TTC549 (cell line): ENCODE measurements at regions not wholly inside any gene's neighbourhood (a gene's known extent, or its start where the extent isn't known, plus 50 kb on each side); places are given as distances from the start of the nearest gene placed in this dataset.
"Not testable (repeated sequence)": the region's sequence is repeated elsewhere in the genome, so short reads cannot be mapped to it uniquely, and the experiment has no call there.

Experiments used
- FAIRE-seq: peaks from 2 replicates; lab custom pipeline; 2012; peaks lifted over from hg19 to GRCh38; lab: Jason Lieb, UNC

DNA sequence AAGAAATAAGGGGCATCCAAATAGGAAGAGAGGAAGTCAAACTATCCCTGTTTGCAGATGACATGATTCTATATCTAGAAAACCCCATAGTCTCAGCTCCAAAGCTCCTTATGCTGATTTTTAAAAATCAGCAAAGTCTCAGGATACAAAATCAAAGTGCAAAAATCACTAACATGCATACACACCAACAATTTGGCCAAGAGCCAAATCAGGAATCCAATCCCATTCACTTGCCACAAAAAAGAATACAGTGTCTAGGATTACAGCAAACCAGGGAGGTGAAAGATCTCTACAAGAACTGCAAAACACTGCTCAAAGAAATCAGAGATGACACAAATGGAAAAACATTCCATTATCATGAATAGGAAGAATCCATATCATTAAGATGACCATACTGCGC, 155.8 kb upstream of the ARHGAP42 start:
- not testable (repeated sequence) for FAIRE-seq

DNA sequence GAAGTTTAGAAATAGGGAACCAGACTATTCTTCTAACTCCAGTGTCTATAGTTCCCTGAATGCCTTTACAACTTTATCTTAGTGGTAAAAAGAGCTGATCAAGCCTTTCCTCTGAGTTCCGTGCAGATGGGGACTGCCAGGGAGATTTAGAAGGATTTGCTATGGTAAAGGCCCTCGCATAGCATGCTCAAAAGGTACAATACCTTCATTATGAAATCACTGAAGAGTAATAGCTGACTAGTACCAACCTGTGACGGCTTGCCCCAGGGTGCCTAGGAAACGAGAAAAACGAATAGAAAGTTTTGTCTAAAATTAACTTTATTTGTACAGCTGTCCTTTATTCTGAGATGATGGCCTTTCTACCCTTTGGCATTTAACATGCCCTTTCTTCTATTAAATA, 150.1 kb upstream of the ARHGAP42 start:
- FAIRE-seq, result no peak

DNA sequence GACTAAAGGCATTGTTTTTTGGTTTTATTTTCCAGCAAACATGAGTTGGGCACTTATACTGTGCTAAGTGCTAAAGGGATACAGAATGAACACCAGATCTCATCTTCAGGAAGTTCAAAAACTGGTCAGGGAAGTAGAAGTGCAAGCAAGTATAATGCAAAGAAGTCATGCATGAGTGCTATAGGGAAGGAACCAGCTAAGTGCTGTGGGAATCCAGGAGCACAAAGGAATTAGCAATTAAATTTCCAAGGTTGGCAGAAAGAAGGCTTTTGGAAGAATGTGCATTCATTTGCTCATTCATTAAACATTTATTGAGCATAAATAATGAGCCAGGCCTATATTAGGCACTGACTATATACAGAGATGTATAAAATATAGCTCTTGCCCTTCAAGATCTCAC, 143.7 kb upstream of the ARHGAP42 start:
- FAIRE-seq, result no peak

DNA sequence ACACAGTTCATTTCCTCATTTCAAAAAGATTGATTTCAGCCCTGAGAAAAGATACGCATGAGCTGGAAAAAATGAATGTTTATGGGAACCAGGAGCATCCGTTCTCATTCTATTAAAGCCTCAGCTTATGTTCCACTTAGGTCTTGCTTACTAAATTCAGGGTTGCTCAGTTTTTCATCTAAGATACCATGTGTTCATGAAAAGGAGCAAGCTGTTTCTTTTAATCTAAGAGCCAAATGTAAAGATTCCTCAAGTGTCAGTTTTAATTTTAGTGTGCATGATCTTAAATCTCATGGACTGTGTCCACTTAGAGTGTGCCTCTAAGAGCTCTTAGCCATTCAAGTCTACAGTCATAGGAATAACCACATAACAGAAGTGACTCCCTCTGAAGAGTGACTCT, 141.5 kb upstream of the ARHGAP42 start:
- FAIRE-seq, result no peak

DNA sequence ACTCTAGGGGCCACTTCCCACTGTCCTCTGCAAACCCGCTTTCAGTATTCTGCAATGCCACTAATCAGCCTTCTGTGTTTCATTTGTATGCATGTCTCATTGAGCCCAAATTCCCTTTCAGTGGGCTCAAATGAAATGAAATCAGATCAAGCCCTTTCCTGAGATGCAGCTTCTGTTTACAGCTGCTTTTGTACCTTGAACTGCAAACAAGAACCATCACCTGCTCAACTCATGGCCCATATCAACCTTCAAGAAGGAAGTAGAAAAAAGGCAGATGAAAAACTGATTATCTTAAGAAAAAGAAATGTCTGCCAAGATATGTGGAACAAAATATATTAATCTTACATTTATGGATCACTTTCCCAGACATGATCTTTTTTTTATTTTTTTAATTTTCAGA, 141.1 kb upstream of the ARHGAP42 start:
- no peak for FAIRE-seq

DNA sequence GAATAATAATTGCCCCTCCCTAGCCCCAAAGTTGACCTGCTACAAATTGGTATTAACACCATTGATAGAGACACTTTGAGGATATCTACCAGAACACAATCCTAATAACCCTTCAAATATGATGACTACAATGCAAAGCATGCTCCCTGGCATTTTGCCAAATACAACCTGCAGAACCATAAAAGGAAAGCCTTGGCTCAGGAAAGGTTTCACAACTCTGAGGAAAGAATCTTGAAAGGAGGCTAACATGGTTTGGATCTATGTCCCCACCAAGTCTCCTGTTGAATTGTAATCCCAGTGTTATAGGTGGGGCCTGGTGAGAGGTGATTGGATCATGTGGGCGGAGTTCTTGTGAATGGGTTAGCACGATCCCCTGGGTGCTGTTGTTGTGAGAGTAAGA, 140.4 kb upstream of the ARHGAP42 start:
- no peak for FAIRE-seq

DNA sequence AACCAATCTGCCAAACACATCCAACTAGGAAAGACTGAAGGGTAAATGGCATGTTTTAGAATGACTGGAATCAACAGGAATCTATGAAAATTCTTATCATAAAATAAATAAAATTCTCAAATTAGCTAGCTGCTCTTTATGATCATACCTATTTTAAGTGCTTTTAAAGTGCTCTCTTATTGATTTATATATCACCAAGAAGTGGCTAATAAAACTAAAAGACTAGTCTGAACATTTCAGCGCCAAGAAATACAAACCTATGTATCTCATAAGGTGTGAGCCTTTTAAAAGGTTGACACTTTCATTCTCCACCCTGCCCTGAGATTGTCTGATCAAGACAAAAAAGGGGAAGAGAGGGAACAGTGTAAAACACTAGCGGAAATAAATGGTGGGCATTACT, 136.8 kb upstream of the ARHGAP42 start:
- no peak for FAIRE-seq

DNA sequence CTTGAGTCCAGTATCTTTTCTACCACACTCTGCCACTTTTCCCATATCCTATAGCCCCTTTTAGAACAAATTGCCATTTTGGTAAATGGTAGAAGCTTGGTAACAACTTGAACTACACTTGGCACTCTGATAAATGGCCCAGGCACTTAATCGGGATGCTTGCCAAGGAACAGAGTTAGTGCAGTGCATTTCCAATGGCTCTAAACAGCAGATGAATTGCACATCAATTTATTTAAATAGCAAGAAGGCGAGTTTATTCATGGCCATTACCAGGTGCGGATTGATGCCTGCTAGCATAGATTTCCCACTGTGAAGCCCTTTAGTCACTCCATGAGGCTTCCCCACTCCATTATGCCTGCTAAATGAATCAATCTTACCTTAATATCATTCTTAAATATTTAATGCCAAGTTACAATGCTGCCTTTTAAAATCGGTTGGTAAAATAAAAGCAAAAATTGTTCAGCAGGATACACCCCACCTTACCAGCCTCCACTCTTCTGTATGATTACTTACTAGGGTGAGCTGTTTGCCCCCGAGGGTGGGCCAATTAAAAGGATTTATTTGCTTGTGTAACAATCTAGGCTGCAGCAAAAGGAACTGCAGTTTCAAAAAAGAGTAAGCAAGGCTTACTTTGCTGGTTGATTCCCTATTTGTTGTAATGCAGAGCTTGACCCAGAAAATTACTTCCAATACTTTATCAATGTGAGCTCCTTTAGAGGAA, 136.0 kb upstream of the ARHGAP42 start:
- no peak for FAIRE-seq

DNA sequence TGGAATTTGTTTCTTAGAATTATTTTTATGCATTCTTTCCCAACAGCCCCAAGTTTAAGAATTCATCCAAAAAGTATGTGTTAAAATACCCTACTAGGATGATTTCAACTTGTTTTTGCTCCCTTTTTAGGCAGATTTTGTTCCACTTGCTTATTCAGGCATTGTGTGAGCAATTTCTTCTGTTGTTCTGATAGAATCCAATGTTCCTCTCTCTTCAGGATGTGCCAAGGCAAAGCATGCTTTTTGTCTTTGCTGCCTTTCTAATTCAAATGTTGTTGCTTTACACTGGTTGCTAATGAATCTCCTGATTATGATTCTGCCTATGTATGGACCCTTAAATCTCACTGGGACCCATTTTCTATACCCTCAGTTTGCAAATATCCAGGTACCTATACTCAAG, 131.2 kb upstream of the ARHGAP42 start:
- FAIRE-seq, result no peak

DNA sequence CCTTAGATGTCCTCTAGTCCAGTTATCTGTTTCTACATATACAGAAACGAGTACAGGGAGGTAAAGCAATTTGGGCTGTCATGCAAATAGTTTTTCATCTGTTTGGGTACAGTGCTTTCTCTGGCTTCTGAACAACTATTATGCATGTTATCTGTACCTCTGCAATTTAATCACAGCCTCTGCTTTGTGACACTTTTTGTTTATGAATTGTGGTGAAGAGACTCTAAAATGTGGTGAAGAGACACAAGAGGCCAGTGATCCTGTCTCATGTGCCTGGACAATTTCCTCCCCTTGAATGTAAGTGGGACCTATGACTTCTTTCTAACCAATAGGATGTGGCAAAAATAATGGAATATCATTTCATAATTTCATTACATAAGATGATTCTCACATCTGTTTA, 130.3 kb upstream of the ARHGAP42 start:
- FAIRE-seq, result no peak

DNA sequence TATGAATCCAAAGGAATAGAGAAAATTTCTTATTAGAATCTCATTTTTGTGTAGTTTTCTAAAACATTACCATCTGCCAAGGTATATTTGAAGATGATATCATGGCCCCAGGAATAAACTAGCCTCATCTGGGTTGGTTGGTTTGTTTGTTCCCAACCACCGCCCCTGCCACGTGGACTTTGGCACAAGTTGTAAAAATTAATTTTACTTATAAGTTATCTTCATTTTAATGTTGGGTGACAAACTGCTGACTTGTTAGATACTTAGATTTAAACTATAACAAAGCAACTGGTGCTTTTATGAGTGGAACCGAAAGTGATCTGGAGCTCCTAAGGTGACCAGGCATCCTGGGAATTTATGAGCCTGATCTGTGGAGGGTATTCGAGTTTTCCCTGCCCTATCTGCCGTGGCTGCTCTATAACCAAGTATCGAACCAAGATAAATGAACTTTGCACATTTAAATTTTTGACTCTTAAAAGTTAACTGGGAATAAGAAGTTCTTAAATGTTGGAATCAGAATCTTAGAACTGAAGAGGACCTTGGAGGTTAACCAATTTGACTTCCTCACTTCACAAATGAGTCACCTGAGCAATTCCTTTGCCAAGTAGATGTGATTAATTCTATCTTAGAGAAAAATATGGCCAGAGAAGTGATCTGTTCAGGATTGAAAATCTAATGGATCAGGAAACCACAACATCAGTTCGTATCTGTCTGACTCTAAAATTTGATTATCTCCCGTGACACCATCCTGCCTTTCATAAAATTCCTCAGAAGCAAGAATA, 129.1 kb upstream of the ARHGAP42 start:
- no peak for FAIRE-seq

DNA sequence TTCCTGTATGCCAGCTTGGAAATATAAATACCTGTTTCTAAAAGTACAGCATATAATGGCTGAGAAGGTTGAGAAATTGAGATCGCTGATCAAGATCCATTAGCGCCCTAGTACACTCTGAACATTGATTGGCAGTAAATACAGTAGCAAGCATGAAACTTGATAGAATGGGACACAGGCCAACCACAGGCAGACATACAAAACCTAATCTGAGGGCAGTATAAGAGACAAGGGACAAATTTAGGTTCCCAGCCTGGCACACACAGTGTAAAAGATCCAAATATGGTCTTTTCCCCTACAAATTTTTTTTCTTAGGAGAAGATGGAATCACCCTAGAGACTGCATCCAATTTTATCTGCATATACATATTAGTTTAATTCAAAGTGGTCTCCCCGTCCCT, 126.5 kb upstream of the ARHGAP42 start:
- no peak for FAIRE-seq

DNA sequence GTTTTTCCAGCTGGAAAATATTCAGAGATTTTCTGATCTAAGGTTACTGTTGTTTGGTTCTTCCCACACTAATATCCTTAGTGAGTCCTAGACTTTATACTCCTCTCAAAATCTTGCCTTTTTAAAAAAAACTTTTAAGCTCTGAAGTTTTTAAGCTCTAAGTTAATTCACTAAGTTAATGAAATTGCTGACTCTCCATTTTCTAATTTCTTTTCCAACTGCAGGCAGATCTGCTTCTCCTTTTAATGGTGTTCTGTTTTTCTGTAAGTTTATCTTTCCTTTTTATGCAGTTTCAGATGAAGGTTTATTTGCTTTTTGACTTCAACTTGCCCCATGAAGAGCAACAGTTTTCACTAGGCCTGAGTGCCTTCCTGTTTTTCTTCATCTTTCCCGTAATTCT, 125.8 kb upstream of the ARHGAP42 start:
- no peak for FAIRE-seq

DNA sequence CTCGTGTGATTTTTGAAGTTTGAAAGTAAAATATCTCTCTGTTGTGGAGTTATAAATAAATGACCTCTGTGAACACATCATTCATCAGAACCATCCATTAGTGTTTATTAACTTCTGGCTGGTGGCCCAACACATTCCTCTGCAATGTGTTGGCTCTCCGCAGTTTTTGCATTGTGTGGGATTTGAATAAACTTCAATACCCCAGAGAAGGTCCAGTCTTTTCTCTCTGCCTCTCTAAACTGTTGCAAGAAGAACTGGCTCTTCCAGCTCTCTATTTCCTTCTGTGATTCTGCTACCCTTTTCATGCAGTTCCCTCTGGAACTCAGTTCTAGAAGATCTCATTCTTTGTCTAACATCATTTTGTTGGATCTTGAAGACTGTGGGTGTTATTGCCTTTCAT, 125.0 kb upstream of the ARHGAP42 start:
- no peak for FAIRE-seq

DNA sequence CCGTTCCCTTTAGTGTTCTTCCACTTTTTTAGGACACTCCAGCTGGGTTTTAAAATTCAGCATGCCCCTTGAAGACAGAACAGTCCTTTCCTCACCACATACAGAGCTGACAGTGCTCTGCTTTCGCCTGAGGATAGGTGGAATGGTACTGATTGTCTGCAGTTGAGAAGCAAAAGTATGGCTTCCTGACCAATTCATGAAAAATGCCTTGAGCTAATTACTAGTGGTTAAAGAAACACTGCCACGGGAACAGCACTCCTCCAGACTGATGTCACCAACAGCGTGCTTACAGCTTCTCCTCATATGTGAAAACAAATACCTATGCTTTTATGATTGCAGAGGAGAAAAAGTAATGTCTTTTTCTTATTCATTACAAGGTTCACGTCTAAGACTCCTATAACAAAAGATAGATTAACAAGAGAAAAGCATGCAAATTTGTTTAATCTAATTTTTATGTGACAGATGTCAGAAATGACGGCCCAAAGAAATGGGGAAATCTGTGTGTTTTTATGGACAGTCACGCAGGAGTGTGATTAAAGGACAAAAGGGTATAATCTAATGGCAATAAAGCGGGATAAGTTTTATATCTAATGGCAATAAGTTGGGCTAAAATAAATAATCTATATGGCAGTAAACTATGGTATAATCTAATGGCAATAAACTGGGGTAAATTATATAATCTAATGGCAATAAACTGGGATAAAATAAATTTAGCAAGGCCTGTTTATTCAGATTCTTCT, 123.4 kb upstream of the ARHGAP42 start:
- no peak for FAIRE-seq

DNA sequence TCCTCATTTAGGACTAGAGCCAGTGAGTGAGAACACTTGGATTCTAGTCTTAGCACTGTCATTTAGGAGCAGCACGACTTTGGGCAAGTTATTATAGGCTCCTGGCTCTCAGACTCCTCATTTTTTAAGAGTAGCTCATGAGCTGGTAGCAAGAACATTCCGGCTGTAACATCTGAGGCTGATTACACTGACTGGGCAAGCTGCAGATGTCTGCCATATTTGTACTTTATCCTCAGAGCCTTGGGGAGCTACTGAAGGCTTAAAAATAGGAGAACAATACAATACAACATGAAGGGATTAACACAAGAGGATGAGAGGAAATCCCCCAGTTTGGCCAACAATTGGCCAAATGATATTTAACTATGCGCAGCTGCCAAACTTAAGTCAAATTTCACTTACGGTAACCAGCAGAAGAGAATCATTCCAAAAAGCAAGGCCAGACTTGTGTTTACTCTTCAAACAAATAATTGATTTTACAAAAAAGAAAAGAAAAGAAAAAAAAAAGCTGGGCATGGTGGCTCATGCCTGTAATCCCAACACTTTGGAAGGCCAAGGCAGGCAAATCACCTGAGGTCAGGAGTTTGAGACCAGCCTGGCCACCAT, 113.1 kb upstream of the ARHGAP42 start:
- FAIRE-seq, result no peak

DNA sequence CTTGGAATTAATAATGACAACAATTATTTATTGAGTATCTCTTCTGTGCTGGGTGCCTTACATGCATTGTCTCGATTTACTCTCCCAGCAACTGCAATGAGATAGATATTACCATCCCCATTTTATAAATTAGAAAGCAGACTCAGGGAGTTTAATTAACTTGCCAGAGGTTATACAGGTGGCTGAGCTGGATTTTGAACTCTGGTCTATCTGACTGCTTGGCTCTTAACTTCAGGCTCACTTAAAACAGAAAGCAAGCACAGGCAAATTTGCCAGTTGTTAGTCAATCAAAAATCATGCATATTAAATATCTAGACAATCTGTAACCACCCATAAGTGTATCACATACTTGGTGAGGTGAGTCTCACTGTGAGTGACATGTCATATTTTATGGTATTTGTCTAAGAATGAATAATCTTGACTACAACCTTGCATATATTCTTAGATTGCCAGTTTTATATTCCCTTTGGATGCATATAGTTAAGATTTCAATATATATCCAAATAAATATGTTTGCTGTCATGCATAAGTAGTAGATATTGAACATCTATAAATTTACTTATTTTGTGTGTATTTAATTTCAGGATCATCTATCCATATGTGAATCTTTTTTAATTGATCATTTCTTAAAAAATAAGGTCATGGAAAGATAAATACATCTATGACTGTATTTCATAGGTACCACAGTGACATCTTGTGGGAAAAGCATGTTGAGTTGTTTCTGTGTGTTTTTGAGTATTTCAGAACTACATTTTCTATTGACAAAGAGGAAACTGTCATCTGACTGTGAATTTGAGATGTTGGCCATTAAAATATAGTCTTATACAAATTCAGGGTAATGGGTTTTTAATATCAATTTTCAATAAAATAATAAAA, 112.0 kb upstream of the ARHGAP42 start:
- peak; percentile 90 for FAIRE-seq

DNA sequence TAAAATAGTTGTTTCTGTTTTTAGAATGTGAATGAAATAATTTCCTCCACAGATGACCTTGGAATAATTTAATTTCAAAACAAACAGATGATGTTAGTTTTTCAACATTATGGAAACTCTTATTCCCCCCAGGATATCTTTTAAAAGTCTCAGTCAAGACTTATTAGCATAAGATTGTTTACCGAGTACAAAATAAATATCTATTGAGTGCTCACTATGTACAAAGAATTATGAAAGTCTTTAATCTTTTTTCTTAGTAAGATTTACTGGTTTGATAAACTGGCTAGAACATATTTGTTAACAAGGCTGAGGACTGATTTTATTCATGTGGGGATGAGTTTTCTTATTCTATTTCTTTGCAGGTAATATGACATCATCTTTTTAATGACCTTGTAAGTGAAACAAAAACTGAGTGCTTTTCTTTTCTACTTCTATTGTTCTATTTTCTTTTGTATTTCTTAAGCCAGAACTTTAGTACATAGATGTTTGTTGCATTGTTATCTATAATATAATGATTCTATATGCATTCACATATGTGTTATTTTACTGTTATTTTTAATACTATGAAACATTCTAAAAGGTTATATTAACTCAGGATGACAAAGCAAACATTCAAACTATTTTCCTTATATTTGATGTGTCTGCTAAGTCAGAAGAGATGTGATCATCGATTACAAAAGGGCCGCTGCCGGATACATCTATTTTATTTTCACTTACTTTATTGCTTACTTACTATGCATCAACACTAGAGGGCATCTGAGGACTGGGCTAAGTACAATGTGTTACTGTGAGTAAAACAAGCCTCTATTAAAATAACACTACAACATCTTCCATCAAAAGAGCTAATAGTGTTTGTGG, 111.0 kb upstream of the ARHGAP42 start:
- FAIRE-seq, result peak; percentile 87

DNA sequence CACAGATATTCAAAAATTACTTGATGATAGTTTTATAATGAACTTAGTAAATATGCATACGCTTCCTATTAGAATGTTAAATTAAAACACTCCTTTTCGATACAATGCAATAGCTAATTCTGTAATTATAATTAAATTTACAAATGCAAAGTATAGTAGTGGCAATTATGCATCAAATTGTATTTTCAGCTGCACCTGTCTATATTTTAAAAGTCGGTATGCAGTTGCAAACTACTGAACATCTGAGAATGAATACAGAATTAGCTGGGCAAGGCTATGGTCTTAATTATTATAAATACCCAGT, 110.4 kb upstream of the ARHGAP42 start:
- no peak for FAIRE-seq

DNA sequence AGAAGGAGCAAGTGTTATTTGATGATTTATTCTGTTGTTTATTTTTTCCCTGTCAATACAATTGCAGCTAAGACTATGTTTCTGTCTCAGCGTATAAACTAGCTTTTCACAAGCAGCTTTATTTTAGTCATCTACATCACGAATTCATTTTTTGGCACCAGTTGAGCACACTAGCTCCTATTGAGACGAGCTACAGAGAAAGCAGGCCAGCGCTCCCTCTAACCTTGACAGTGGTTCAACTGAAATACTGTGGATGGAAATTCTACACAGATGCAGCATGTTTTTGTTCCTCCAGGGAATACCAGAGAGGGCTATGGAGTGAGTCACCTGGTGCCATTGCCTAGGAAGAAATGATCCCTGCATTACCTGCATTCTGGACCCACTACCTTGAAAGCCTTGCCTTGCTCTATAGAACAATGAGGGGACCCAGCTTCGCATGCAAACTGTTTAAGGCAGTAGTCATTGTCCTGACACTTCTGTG, 108.2 kb upstream of the ARHGAP42 start:
- no peak for FAIRE-seq

DNA sequence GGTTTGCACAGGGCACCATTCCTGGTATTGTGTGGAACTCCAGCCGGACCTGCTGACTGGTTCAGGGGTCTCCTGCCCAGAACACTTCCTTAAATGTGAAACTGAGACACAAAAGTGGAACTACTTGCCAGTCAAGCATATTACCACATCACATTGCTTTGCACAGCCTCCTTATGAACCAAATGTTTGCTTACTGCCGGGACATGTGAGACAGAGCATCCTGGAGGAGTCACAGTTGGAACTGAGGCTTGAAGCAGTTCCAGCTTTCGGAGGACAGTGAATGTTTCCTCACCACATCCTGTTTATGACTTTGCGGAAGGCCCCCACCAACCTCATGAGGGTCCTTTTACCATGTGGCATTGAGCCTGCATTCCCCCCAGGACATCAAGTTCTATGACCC, 105.8 kb upstream of the ARHGAP42 start:
- no peak for FAIRE-seq
